Neural cell (in vitro differentiated cells): ENCODE measurements at regions not wholly inside any gene's neighbourhood (a gene's known extent, or its start where the extent isn't known, plus 50 kb on each side); places are given as distances from the start of the nearest gene placed in this dataset.

Source experiments
- H2AFZ ChIP-seq: fragments of 200-600, 300-800 bp; sonication (generic), shearing (Covaris generic); 2 replicates; pipeline ENCODE4 v1.6.0; 2014; ENCODE audit warnings: low read depth, mild to moderate bottlenecking, antibody characterized with exemption, low read length, moderate library complexity
- H3F3A ChIP-seq: fragments of 200-600 bp; shearing (Covaris generic); 2 replicates; pipeline ENCODE4 v1.6.1; 2016; ENCODE audit warnings: mild to moderate bottlenecking, moderate library complexity, mixed read lengths, antibody characterized with exemption, low read length; ENCODE audit not compliant: insufficient read depth, poor library complexity, severe bottlenecking
- H3K27ac ChIP-seq: fragments of 200-600, 300-800 bp; sonication (generic), shearing (Covaris generic); 2 replicates; pipeline ENCODE4 v1.5.1; 2014; ENCODE audit warnings: mild to moderate bottlenecking, low read length, moderate library complexity
- H3K27me3 ChIP-seq: fragments of 300-800, 200-600 bp; sonication (generic), shearing (Covaris generic); 2 replicates; pipeline ENCODE4 v1.6.0; 2014; ENCODE audit warnings: mild to moderate bottlenecking, low read depth, low read length, moderate library complexity; ENCODE audit not compliant: insufficient read depth
- H3K36me3 ChIP-seq: fragments of 300-800, 200-600 bp; sonication (generic), shearing (Covaris generic); 2 replicates; pipeline ENCODE4 v1.5.1; 2014; ENCODE audit warnings: mild to moderate bottlenecking, antibody characterized with exemption, low read length, moderate library complexity; ENCODE audit not compliant: insufficient read depth
- H3K4me2 ChIP-seq: fragments of 300-800, 200-600 bp; sonication (generic), shearing (Covaris generic); 2 replicates; pipeline ENCODE4 v1.6.0; 2014; ENCODE audit warnings: mild to moderate bottlenecking, low read length
- H3K4me3 ChIP-seq: fragments of 300-800, 200-600 bp; sonication (generic), shearing (Covaris generic); 2 replicates; pipeline ENCODE4 v1.5.1; 2014; ENCODE audit warnings: mild to moderate bottlenecking, low read length, moderate library complexity
- H3K79me2 ChIP-seq: fragments of 200-600 bp; shearing (Covaris generic); replicated peaks from 2 replicates; pipeline ENCODE4 v1.6.0; 2014; ENCODE audit warnings: mild to moderate bottlenecking, low read length, moderate library complexity; ENCODE audit not compliant: insufficient read depth
- H3K9ac ChIP-seq: fragments of 300-800, 200-600 bp; sonication (generic), shearing (Covaris generic); 2 replicates; pipeline ENCODE4 v1.6.1; 2016; ENCODE audit warnings: mild to moderate bottlenecking, low read length, mixed read lengths
- H3K9me2 ChIP-seq: fragments of 200-600 bp; shearing (Covaris generic); 2 replicates; pipeline ENCODE4 v1.6.1; 2016; ENCODE audit warnings: mild to moderate bottlenecking, low read length, mixed read lengths; ENCODE audit not compliant: insufficient read depth
- H3K9me3 ChIP-seq: fragments of 200-600, 300-800 bp; sonication (generic), shearing (Covaris generic); 2 replicates; pipeline ENCODE4 v1.6.1; 2016; ENCODE audit warnings: mild to moderate bottlenecking, mixed run types, low read length, moderate library complexity, mixed read lengths
- H4K20me1 ChIP-seq: fragments of 200-600 bp; shearing (Covaris generic); 2 replicates; pipeline ENCODE4 v1.6.1; 2016; ENCODE audit warnings: mild to moderate bottlenecking, mixed run types; ENCODE audit not compliant: insufficient read depth
- CTCF ChIP-seq: fragments of 450-650 bp; IDR thresholded peaks from 2 replicates; pipeline ENCODE4 v1.5.1; 2014; ENCODE audit warnings: antibody characterized with exemption, mild to moderate bottlenecking, moderate library complexity; ENCODE audit not compliant: poor library complexity, severe bottlenecking
- EP300 ChIP-seq: fragments of 450-650 bp; conservative IDR thresholded peaks from 2 replicates; pipeline ENCODE4 v1.6.1; 2014; ENCODE audit warnings: antibody characterized with exemption, mild to moderate bottlenecking, moderate library complexity; ENCODE audit not compliant: poor library complexity, severe bottlenecking
- EZH2 ChIP-seq: fragments of 200-600, 300-800 bp; shearing (Covaris generic), sonication (generic); IDR thresholded peaks from 2 replicates; pipeline ENCODE4 v1.6.1; 2014; ENCODE audit warnings: antibody characterized with exemption, low read length, borderline replicate concordance, mild to moderate bottlenecking; ENCODE audit not compliant: insufficient read depth, poor library complexity, severe bottlenecking
- MXI1 ChIP-seq: fragments of 450-650 bp; conservative IDR thresholded peaks from 2 replicates; pipeline ENCODE4 v1.6.1; 2014; ENCODE audit warnings: antibody characterized with exemption, mild to moderate bottlenecking; ENCODE audit not compliant: poor library complexity, severe bottlenecking
- POLR2AphosphoS5 ChIP-seq: IDR thresholded peaks from 2 replicates; pipeline ENCODE4 v1.6.1; 2012
- RAD21 ChIP-seq: fragments of 450-650 bp; conservative IDR thresholded peaks from 2 replicates; pipeline ENCODE4 v1.6.1; 2014; ENCODE audit warnings: antibody characterized with exemption, mild to moderate bottlenecking, moderate library complexity
- REST ChIP-seq: IDR thresholded peaks from 2 replicates; pipeline ENCODE4 v1.6.1; 2012; ENCODE audit warnings: borderline replicate concordance
- SMC3 ChIP-seq: fragments of 450-650 bp; conservative IDR thresholded peaks from 2 replicates; pipeline ENCODE4 v1.6.1; 2014; ENCODE audit warnings: antibody characterized with exemption, mild to moderate bottlenecking, moderate library complexity; ENCODE audit not compliant: poor library complexity
- TAF1 ChIP-seq: IDR thresholded peaks from 2 replicates; pipeline ENCODE4 v1.6.1; 2012; ENCODE audit warnings: low read depth

- TF ChIP-seq SMC3: no peak
- TF ChIP-seq POLR2AphosphoS5: no peak
- no peak for TF ChIP-seq MXI1
- TF ChIP-seq EP300: no peak
- TF ChIP-seq CTCF: no peak
- no peak for TF ChIP-seq EZH2
- no peak for TF ChIP-seq RAD21
- no peak for TF ChIP-seq TAF1
- TF ChIP-seq REST: no peak
- no peak overlapping the region for H3K27ac ChIP-seq
Observed at GRCh38 chr10:35774109-35774508, 132.0 kb upstream of the FZD8 start.

GRCh38 chr10:35770817-35771355, 128.8 kb upstream of the FZD8 start:
- no peaks in the 10 kb centered on the region for H3K79me2 ChIP-seq
- H2AFZ ChIP-seq: no peak overlapping the region
- no peaks in the 10 kb centered on the region for H4K20me1 ChIP-seq
- TF ChIP-seq EZH2 (no peak), SMC3 (no peak), EP300 (no peak), POLR2AphosphoS5 (no peak)
- no peak overlapping the region for H3K9ac ChIP-seq
- H3K9me3 ChIP-seq: no peaks in the 10 kb centered on the region
- no peaks in the 10 kb centered on the region for H3K9me2 ChIP-seq
- H3K27ac ChIP-seq: no peak overlapping the region
- H3F3A ChIP-seq: no peaks in the 10 kb centered on the region
- H3K4me3 ChIP-seq: no peak overlapping the region
- H3K4me2 ChIP-seq: no peak overlapping the region
- H3K27me3 ChIP-seq: no peaks in the 10 kb centered on the region
- no peaks in the 10 kb centered on the region for H3K36me3 ChIP-seq

More at GRCh38 chr10:35774109-35774508, 132.0 kb upstream of the FZD8 start:
- H3K9ac ChIP-seq: no peak overlapping the region
- no peak overlapping the region for H3K4me3 ChIP-seq
- no peak overlapping the region for H2AFZ ChIP-seq
- no peaks in the 10 kb centered on the region for H3K9me2 ChIP-seq
- H3K79me2 ChIP-seq: no peaks in the 10 kb centered on the region
- no peaks in the 10 kb centered on the region for H3F3A ChIP-seq
- no peaks in the 10 kb centered on the region for H3K27me3 ChIP-seq
- no peaks in the 10 kb centered on the region for H3K36me3 ChIP-seq
- no peaks in the 10 kb centered on the region for H3K9me3 ChIP-seq
- no peaks in the 10 kb centered on the region for H4K20me1 ChIP-seq
- H3K4me2 ChIP-seq: no peak overlapping the region

- TF ChIP-seq REST (no peak), EP300 (no peak), CTCF (no peak), SMC3 (no peak), POLR2AphosphoS5 (no peak), MXI1 (no peak), TAF1 (no peak), RAD21 (no peak), EZH2 (no peak)
Observed at GRCh38 chr10:35769795-35770194, 127.7 kb upstream of the FZD8 start.

More at GRCh38 chr10:35769795-35770194, 127.7 kb upstream of the FZD8 start:
- Histone ChIP-seq H3K4me3 (no peak overlapping the region), H3K9me2 (no peaks in the 10 kb centered on the region), H3K4me2 (no peak overlapping the region), H3K27ac (no peak overlapping the region), H3K27me3 (no peaks in the 10 kb centered on the region), H4K20me1 (no peaks in the 10 kb centered on the region), H3F3A (no peaks in the 10 kb centered on the region), H3K9me3 (no peaks in the 10 kb centered on the region), H3K36me3 (no peaks in the 10 kb centered on the region), H3K79me2 (no peaks in the 10 kb centered on the region), H2AFZ (no peak overlapping the region), H3K9ac (no peak overlapping the region)
